CD4-positive, CD25-positive, alpha-beta regulatory T cell (primary cell): ENCODE measurements at regions not wholly inside any gene's neighbourhood (a gene's known extent, or its start where the extent isn't known, plus 50 kb on each side); places are given as distances from the start of the nearest gene placed in this dataset.
A peak's percentile ranks its signal among the peaks of the same experiment; 100 is the strongest.

Experiments used
- ATAC-seq, 2 donors: fragments of 150-1000 bp; cut with Tn5 transposase; one replicate each; pipeline ENCODE4 v1.10.0; 2021; ENCODE audit warnings: low read depth in 2 of 2, moderate number of reproducible peaks in 2 of 2, moderate library complexity in 1 of 2
- DNase-seq, 3 donors: peaks; one replicate each; pipeline versions ENCODE4 v3.0.0 to v3.0.0-alpha.2; 2012 to 2022; ENCODE audit warnings: mixed read lengths in 1 of 3
- H3K27ac ChIP-seq: one replicate; pipeline ENCODE4 v1.7.0; 2013; ENCODE audit warnings: mild to moderate bottlenecking, low read length; ENCODE audit not compliant: insufficient read depth, poor library complexity, severe bottlenecking
- H3K27me3 ChIP-seq: one replicate; pipeline ENCODE4 v1.7.0; 2013; ENCODE audit warnings: low read length; ENCODE audit not compliant: control insufficient read depth, insufficient read depth
- H3K36me3 ChIP-seq: one replicate; pipeline ENCODE4 v1.7.0; 2013; ENCODE audit warnings: mild to moderate bottlenecking, low read length, moderate library complexity; ENCODE audit not compliant: control insufficient read depth, insufficient read depth
- H3K4me1 ChIP-seq: 2 replicates; pipeline ENCODE4 v1.7.0; 2013; ENCODE audit warnings: mild to moderate bottlenecking, low read length; ENCODE audit not compliant: insufficient read depth, control insufficient read depth, poor library complexity, severe bottlenecking
- H3K4me3 ChIP-seq: one replicate; pipeline ENCODE4 v1.7.0; 2013; ENCODE audit warnings: low read depth, mild to moderate bottlenecking, low read length, moderate library complexity
- H3K9me3 ChIP-seq, 2 experiments: 1 replicate in 1 of 2; 2 replicates in 1 of 2; pipeline ENCODE4 v1.7.0; 2013; ENCODE audit warnings: low read length in 2 of 2, mild to moderate bottlenecking in 1 of 2, moderate library complexity in 1 of 2; ENCODE audit not compliant: control insufficient read depth in 2 of 2
- H3K27ac Mint-ChIP-seq, 3 donors: one replicate each; pipeline ENCODE4 v1.8.0; 2020 to 2022; ENCODE audit warnings: mild to moderate bottlenecking in 3 of 3, mixed read lengths in 3 of 3, moderate library complexity in 2 of 3
- H3K27me3 Mint-ChIP-seq: one replicate; pipeline ENCODE4 v1.8.0; 2022; ENCODE audit warnings: mild to moderate bottlenecking, mixed read lengths
- H3K36me3 Mint-ChIP-seq: one replicate; pipeline ENCODE4 v1.8.0; 2020; ENCODE audit warnings: mixed read lengths
- H3K4me1 Mint-ChIP-seq, 4 donors: one replicate each; pipeline ENCODE4 v1.8.0; 2020 to 2022; ENCODE audit warnings: mixed read lengths in 4 of 4, mild to moderate bottlenecking in 1 of 4
- H3K4me3 Mint-ChIP-seq, 4 donors: one replicate each; pipeline ENCODE4 v1.8.0; 2020 to 2022; ENCODE audit warnings: mild to moderate bottlenecking in 4 of 4, mixed read lengths in 4 of 4, moderate library complexity in 3 of 4
- H3K9me3 Mint-ChIP-seq, 7 donors: one replicate each; pipeline ENCODE4 v1.8.0; 2020 to 2022; ENCODE audit warnings: mixed read lengths in 7 of 7, mild to moderate bottlenecking in 3 of 7, moderate library complexity in 2 of 7

DNA sequence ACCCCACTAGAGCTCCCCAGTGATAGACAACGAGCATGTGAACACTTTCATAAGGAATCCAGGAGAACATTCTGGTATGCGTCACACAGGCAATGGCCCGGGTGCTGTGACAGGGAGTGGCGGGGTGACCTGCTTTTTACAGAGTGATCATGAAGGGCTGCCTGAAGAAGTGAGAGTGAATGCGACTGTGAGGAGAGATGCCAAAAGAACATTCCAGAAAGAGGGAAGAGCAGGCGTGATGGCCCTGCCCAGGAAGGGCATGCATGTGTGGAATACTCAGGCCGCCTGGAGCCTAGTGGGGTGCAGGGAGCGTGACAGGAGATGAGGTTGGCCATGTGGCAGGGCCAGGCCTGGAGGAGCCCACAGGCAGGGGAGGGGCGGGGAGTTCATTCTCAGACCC is 53.8 kb downstream of the FZD10 start:
- Histone ChIP-seq H3K27ac (no peak overlapping the region), H3K27me3 (no peaks in the 10 kb centered on the region), H3K36me3 (no peaks in the 10 kb centered on the region), H3K4me1 (no peaks in the 10 kb centered on the region), H3K4me3 (no peak overlapping the region), H3K9me3 (no peaks in the 10 kb centered on the region)
- no peak for DNase-seq
- peaks cover 0 to 13% (median 8%) of the 10 kb centered on the region in 7 donors for H3K9me3 Mint-ChIP-seq
- H3K27me3 Mint-ChIP-seq = peaks cover 5% of the 10 kb centered on the region
- no peak overlapping the region for H3K27ac Mint-ChIP-seq
- H3K4me3 Mint-ChIP-seq = no peak overlapping the region
- no peaks in the 10 kb centered on the region for H3K4me1 Mint-ChIP-seq
- no peaks in the 10 kb centered on the region for H3K36me3 Mint-ChIP-seq
- ATAC-seq = no peak

DNA sequence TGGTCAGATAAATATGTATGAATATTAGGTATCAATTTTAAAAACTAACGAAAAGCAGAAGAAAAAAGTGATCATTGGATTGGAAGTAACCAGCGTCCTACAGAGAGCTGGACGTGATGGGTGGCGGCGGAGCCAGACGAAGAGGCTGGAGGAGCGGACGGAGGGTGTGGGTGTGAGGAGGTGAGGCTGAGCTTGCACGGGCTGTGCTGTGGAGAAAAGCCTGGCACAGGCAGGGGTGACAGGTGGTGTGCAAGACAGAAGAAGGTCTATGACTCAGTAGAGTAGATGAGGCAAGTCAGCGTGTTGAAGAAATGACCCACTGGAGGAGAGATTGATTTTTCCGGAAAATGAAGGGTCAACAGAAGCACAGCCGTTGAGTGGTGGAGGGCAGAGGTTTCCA is 56.4 kb downstream of the FZD10 start:
- Histone ChIP-seq H3K9me3 (no peaks in the 10 kb centered on the region), H3K4me3 (no peak overlapping the region), H3K27me3 (no peaks in the 10 kb centered on the region), H3K4me1 (no peaks in the 10 kb centered on the region), H3K27ac (no peak overlapping the region), H3K36me3 (no peaks in the 10 kb centered on the region)
- no peak overlapping the region for H3K27ac Mint-ChIP-seq
- no peaks in the 10 kb centered on the region for H3K4me1 Mint-ChIP-seq
- H3K4me3 Mint-ChIP-seq = no peak overlapping the region
- ATAC-seq (no peak), DNase-seq (no peak)
- peaks cover 5% of the 10 kb centered on the region for H3K27me3 Mint-ChIP-seq
- H3K36me3 Mint-ChIP-seq = no peaks in the 10 kb centered on the region
- H3K9me3 Mint-ChIP-seq = peaks cover 0 to 11% (median 9%) of the 10 kb centered on the region in 7 donors

DNA sequence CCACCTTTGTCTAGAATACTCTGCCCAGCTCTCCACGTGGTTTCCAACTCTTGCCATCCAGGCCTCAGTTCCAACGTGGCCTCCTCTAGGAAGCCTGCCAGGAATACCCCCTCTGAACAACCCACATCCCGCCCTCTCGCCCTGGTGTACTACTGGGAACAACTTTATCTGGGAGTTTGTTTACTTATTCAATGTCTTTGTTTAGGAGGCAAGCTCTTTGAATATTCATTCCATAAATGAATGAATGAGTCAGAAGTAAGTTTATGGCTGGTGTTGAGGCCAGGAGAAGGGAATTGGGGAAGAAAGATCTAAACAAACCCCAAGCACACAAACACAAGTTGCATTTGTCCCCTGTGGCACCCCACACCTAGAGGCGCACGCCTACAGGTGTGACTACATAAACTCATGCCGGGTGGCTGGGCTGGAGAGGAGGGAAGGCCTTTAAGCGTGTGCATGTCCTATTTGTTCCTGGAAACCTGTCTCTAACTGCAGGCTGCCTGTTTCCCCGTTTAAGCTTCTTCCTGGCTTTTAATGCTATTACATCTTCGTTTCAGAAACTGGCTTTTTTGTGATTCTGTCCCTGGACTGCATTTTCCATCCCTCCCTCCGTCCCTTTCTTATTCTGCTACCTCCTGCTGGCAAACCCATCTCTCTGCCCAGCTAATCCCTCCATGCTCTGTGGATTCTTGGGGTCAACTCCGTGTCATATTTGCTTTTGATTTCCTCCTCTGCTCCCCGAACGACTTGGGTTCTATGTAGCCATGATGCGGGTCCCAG is 57.9 kb downstream of the FZD10 start:
- H3K27me3 Mint-ChIP-seq = peaks cover 5% of the 10 kb centered on the region
- no peaks in the 10 kb centered on the region for H3K9me3 ChIP-seq
- no peaks in the 10 kb centered on the region for H3K4me1 ChIP-seq
- H3K27ac Mint-ChIP-seq = no peak overlapping the region
- H3K4me3 Mint-ChIP-seq = no peak overlapping the region
- H3K4me1 Mint-ChIP-seq = no peaks in the 10 kb centered on the region
- DNase-seq = no peak
- H3K9me3 Mint-ChIP-seq = peaks cover 0 to 12% (median 7%) of the 10 kb centered on the region in 7 donors
- no peak overlapping the region for H3K4me3 ChIP-seq
- no peaks in the 10 kb centered on the region for H3K36me3 Mint-ChIP-seq
- H3K27me3 ChIP-seq = no peaks in the 10 kb centered on the region
- H3K36me3 ChIP-seq = no peaks in the 10 kb centered on the region
- ATAC-seq = no peak
- H3K27ac ChIP-seq = no peak overlapping the region

DNA sequence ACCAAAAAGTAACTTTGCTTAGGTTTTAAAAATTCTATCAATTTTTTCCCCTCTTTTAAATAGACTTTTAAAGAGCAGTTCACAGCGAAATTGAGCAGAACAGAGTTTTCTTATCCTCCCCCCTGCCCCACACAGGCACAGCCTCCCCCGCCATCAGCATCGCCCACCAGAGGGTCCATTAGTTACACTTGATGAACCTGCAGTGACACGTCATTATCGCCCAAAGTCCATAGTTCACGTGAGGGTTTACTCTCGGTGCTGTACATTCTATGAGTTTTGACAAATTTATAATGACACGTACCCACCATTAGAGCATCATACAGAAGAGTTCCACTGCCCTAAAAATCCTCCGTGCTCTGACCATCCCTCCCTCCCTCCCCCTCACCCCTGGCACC is 58.4 kb downstream of the FZD10 start:
- H3K27me3 ChIP-seq = no peaks in the 10 kb centered on the region
- peaks cover 5% of the 10 kb centered on the region for H3K27me3 Mint-ChIP-seq
- H3K4me3 Mint-ChIP-seq = no peak overlapping the region
- no peaks in the 10 kb centered on the region for H3K9me3 ChIP-seq
- no peak overlapping the region for H3K27ac ChIP-seq
- ATAC-seq (no peak), DNase-seq (no peak)
- no peaks in the 10 kb centered on the region for H3K4me1 ChIP-seq
- no peak overlapping the region for H3K4me3 ChIP-seq
- no peaks in the 10 kb centered on the region for H3K36me3 Mint-ChIP-seq
- H3K27ac Mint-ChIP-seq = no peak overlapping the region
- H3K9me3 Mint-ChIP-seq = peaks cover 0 to 11% (median 7%) of the 10 kb centered on the region in 7 donors
- no peaks in the 10 kb centered on the region for H3K4me1 Mint-ChIP-seq
- no peaks in the 10 kb centered on the region for H3K36me3 ChIP-seq

DNA sequence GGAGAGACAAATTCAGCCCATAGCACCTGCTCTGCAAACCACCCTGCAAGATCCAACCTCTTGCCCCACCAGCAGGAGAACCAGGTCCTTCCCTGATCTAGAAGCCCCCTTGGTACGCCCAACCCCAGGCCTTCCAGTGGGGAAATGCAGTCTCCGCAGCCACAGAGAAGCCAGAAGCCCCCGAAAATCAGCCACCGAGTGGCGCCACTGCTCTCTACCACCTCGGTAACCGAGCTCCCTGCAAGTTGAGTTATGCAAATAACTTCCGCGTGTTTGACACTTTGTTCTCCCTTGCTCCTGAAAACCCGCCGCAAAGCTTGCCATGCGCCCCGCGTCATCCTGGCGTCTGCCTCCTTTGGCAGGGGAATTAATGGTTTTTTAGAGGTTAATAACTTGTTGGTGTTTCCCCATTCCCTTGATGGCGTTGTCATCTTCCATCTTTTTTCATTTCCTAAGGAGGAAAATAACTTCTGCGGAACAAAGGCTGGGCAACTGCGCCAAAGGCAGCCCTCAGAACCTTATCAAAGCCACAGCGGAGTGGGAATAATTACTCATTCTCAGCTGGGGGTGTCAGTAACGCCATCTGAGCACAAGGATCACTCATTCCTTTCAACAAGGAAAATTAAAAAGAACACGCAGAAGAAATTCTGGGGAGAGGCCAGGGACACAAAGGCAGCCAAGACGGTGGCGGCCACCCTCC is 60.4 kb downstream of the FZD10 start:
- Histone ChIP-seq H3K9me3 (no peaks in the 10 kb centered on the region), H3K4me3 (no peak overlapping the region), H3K27ac (no peak overlapping the region), H3K36me3 (no peaks in the 10 kb centered on the region), H3K4me1 (no peaks in the 10 kb centered on the region), H3K27me3 (no peaks in the 10 kb centered on the region)
- no peaks in the 10 kb centered on the region for H3K36me3 Mint-ChIP-seq
- ATAC-seq (no peak), DNase-seq (no peak)
- peaks cover 0 to 11% (median 5%) of the 10 kb centered on the region in 7 donors for H3K9me3 Mint-ChIP-seq
- H3K27me3 Mint-ChIP-seq = peaks cover 5% of the 10 kb centered on the region
- H3K27ac Mint-ChIP-seq = peak overlapping the region in 1 of 3 donors; percentile 61
- no peak overlapping the region for H3K4me3 Mint-ChIP-seq
- H3K4me1 Mint-ChIP-seq = no peaks in the 10 kb centered on the region

DNA sequence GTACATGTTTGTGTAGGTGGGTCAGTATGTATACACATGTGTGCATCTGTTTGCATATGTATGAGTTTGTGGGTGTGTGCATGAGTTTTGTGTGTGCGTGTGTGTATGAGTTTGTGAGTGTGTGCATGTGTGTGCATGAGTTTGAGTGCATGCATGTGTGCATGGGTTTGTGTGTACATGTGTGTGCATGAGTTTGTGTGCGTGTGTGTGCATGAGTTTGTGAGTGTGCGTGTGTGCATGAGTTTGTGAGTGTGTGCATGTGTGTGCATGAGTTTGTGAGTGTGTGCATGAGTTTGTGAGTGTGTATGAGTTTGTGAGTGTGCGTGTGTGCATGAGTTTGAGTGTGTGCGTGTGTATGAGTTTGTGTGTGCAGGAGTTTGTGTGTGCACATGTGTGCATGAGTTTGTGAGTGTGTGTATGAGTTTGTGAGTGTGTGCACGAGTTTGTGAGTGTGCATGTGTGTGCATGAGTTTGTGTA is 61.5 kb downstream of the FZD10 start:
- H3K9me3 Mint-ChIP-seq = peaks cover 0 to 10% (median 4%) of the 10 kb centered on the region in 7 donors
- DNase-seq (no peak), ATAC-seq (no peak)
- Histone ChIP-seq H3K27me3 (no peaks in the 10 kb centered on the region), H3K36me3 (no peaks in the 10 kb centered on the region), H3K4me3 (no peak overlapping the region), H3K9me3 (no peaks in the 10 kb centered on the region), H3K27ac (no peak overlapping the region), H3K4me1 (no peaks in the 10 kb centered on the region)
- no peaks in the 10 kb centered on the region for H3K36me3 Mint-ChIP-seq
- H3K27ac Mint-ChIP-seq = no peak overlapping the region
- no peak overlapping the region for H3K4me3 Mint-ChIP-seq
- H3K4me1 Mint-ChIP-seq = no peaks in the 10 kb centered on the region
- peaks cover 5% of the 10 kb centered on the region for H3K27me3 Mint-ChIP-seq

DNA sequence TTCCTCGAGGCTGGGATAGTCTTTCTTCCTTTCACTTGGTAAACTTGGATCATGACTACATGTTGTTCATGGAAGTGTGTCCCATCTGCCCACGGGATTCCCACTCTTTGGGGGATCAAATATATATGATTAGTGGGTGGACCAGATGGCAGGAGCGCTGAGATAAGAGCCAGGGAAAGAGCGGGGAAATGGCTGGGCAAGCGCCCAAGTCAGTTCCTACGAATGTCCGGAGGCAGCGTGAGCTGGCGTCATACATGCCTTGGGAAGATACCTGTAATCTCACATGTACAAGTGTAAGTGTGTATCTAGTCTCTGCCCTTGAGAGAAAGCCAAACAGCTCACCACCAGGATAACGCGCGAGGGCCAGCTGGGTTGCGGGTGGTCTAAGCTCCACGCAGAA is 62.3 kb downstream of the FZD10 start:
- ATAC-seq = no peak
- H3K9me3 ChIP-seq = no peaks in the 10 kb centered on the region

More for the DNA sequence above, 62.3 kb downstream of the FZD10 start:
- H3K4me1 Mint-ChIP-seq = no peaks in the 10 kb centered on the region
- no peak overlapping the region for H3K27ac Mint-ChIP-seq
- peaks cover 5% of the 10 kb centered on the region for H3K27me3 Mint-ChIP-seq
- Histone ChIP-seq H3K27ac (no peak overlapping the region), H3K4me1 (no peaks in the 10 kb centered on the region), H3K36me3 (no peaks in the 10 kb centered on the region), H3K27me3 (no peaks in the 10 kb centered on the region), H3K4me3 (no peak overlapping the region)
- peaks cover 0 to 9% (median 5%) of the 10 kb centered on the region in 7 donors for H3K9me3 Mint-ChIP-seq
- DNase-seq = no peak
- H3K36me3 Mint-ChIP-seq = no peaks in the 10 kb centered on the region
- no peak overlapping the region for H3K4me3 Mint-ChIP-seq
